ENCODE measurements at regions not wholly inside any gene's neighbourhood (a gene's known extent, or its start where the extent isn't known, plus 50 kb on each side); places are given as distances from the start of the nearest gene placed in this dataset.

- DNase-seq, result no peak
Measured at GRCh38 chr10:84076047-84076388, 63.3 kb upstream of the GHITM start.

GRCh38 chr10:84076540-84077195 is 62.6 kb upstream of the GHITM start:
- DNase-seq, result no peak

GRCh38 chr10:84077768-84078167 is 61.5 kb upstream of the GHITM start:
- no peak for DNase-seq

DNA sequence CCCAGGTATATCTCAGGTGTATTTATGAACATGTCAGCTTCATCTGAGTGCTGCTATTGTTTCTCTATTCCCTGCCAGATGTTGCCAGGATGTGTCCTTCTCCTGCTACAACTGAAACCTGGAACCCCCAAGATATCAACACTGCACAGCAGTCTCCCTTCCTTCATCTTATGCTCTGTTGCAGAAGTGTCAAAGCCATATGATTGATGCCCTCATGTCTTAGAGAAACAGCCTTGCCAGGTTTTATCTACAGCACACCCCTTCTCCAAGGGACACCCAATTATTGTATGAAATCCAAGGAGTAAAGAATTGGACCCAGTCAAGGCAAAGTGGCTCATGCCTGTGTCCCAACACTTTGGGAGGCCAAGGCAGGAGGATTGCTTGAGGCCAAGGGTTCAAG is 60.5 kb upstream of the GHITM start:
- DNase-seq, result no peak

- no peak for DNase-seq
Measured at GRCh38 chr10:84084342-84084741, 55.0 kb upstream of the GHITM start.

DNA sequence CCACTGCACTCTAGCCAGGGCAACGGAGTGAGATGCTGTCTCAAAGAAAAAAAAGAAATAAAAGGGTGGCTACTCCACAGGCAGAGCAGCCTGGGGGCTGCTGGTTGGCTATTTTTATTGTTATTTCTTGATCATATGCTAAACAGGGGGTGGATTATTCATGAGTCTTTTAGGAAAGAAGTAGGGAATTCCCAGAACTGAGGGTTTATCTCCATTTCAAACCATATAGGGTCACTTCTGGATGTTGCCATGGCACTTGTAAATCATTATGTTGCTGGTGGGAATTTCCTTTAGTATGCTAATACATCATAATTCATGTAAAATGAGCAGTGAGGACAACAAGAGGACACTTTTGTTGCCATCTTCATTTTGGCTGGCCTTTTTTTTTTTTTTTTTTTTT is 52.1 kb upstream of the GHITM start:
- DNase-seq, result no peak

GRCh38 chr10:84088626-84089025 is 50.7 kb upstream of the GHITM start:
- peak; percentile 20 for DNase-seq

- no peak for DNase-seq
Measured at GRCh38 chr10:84089162-84089561, 50.1 kb upstream of the GHITM start.
